GM19324 (cell line): ENCODE measurements at regions not wholly inside any gene's neighbourhood (a gene's known extent, or its start where the extent isn't known, plus 50 kb on each side); places are given as distances from the start of the nearest gene placed in this dataset.

ENCODE experiments used
- ATAC-seq: cut with Tn5 transposase; IDR thresholded peaks from one replicate; pipeline ENCODE4 v1.9.1; 2021; ENCODE audit warnings: mild to moderate bottlenecking, moderate library complexity; ENCODE audit not compliant: unreplicated experiment, low FRiP score

GRCh38 chr5:34525761-34526160 is 130.4 kb upstream of the RAI14 start:
- no peak for ATAC-seq

- no peak for ATAC-seq
These were observed 129.3 kb upstream of the RAI14 start for GRCh38 chr5:34526682-34527305.

GRCh38 chr5:34529581-34530331 is 126.4 kb upstream of the RAI14 start:
- ATAC-seq = no peak

- no peak for ATAC-seq
These were observed 125.5 kb upstream of the RAI14 start for GRCh38 chr5:34530637-34531036.

- no peak for ATAC-seq
These were observed 124.3 kb upstream of the RAI14 start for GRCh38 chr5:34531751-34532360.

- peak; percentile 73 for ATAC-seq
These were observed 122.3 kb upstream of the RAI14 start for GRCh38 chr5:34533582-34534522.

- ATAC-seq = no peak
These were observed 121.5 kb upstream of the RAI14 start for GRCh38 chr5:34534523-34535103.

GRCh38 chr5:34535433-34535832 is 120.7 kb upstream of the RAI14 start:
- ATAC-seq = no peak

- no peak for ATAC-seq
These were observed 120.0 kb upstream of the RAI14 start for GRCh38 chr5:34535944-34536623.

GRCh38 chr5:34536699-34537098 is 119.4 kb upstream of the RAI14 start:
- no peak for ATAC-seq

GRCh38 chr5:34538026-34538672 is 118.0 kb upstream of the RAI14 start:
- no peak for ATAC-seq

- no peak for ATAC-seq
These were observed 116.9 kb upstream of the RAI14 start for GRCh38 chr5:34539183-34539582.

GRCh38 chr5:34541067-34541466 is 115.1 kb upstream of the RAI14 start:
- no peak for ATAC-seq

- ATAC-seq = no peak
These were observed 113.3 kb upstream of the RAI14 start for GRCh38 chr5:34542818-34543217.

- ATAC-seq = no peak
These were observed 112.4 kb upstream of the RAI14 start for GRCh38 chr5:34543687-34544086.

GRCh38 chr5:34544403-34544802 is 111.7 kb upstream of the RAI14 start:
- ATAC-seq = no peak

GRCh38 chr5:34545164-34545563 is 111.0 kb upstream of the RAI14 start:
- no peak for ATAC-seq

- ATAC-seq = no peak
These were observed 110.5 kb upstream of the RAI14 start for GRCh38 chr5:34545626-34546025.
